H54 (cell line): ENCODE measurements at regions not wholly inside any gene's neighbourhood (a gene's known extent, or its start where the extent isn't known, plus 50 kb on each side); places are given as distances from the start of the nearest gene placed in this dataset.

Experiments
- DNase-seq: peaks from one replicate; pipeline ENCODE4 v3.0.0; 2011; ENCODE audit warnings: low spot score, mixed read lengths; ENCODE audit not compliant: insufficient read length
- FAIRE-seq: peaks from 3 replicates; lab custom pipeline; 2011; peaks lifted over from hg19 to GRCh38; lab: Jason Lieb, UNC
- POLR2A ChIP-seq: IDR thresholded peaks from 2 replicates; pipeline ENCODE4 v1.6.1; 2011; ENCODE audit warnings: low read depth, mild to moderate bottlenecking, low read length

- peak; percentile 4 for DNase-seq
- FAIRE-seq = no peak
- TF ChIP-seq POLR2A = no peak
Measured at GRCh38 chr1:110746644-110747259, 72.0 kb upstream of the KCNA3 start.

GRCh38 chr1:110743397-110743796, 68.7 kb upstream of the KCNA3 start:
- no peak for TF ChIP-seq POLR2A
- FAIRE-seq (no peak), DNase-seq (no peak)

GRCh38 chr1:110736900-110737605, 62.3 kb upstream of the KCNA3 start:
- DNase-seq = no peak
- no peak for FAIRE-seq
- TF ChIP-seq POLR2A = no peak

GRCh38 chr1:110734133-110734680, 59.5 kb upstream of the KCNA3 start:
- no peak for TF ChIP-seq POLR2A
- DNase-seq (no peak), FAIRE-seq (no peak)

GRCh38 chr1:110731529-110731928, 56.8 kb upstream of the KCNA3 start:
- DNase-seq (no peak), FAIRE-seq (no peak)
- TF ChIP-seq POLR2A = no peak

- no peak for DNase-seq
- no peak for TF ChIP-seq POLR2A
- FAIRE-seq = no peak
Measured at GRCh38 chr1:110728388-110729001, 53.8 kb upstream of the KCNA3 start.

- no peak for DNase-seq
- FAIRE-seq = no peak
- no peak for TF ChIP-seq POLR2A
Measured at GRCh38 chr1:110727246-110727645, 52.5 kb upstream of the KCNA3 start.

- DNase-seq = no peak
- no peak for FAIRE-seq
- no peak for TF ChIP-seq POLR2A
Measured at GRCh38 chr1:110726755-110727154, 52.0 kb upstream of the KCNA3 start.
